Panc1 (cell line): ENCODE measurements at regions not wholly inside any gene's neighbourhood (a gene's known extent, or its start where the extent isn't known, plus 50 kb on each side); places are given as distances from the start of the nearest gene placed in this dataset.

ENCODE experiments used
- ATAC-seq: fragments of 200-7000 bp; cut with Tn5 transposase; 2 replicates; pipeline ENCODE4 v1.9.1; 2020; ENCODE audit warnings: mild to moderate bottlenecking, moderate library complexity
- BruUV-seq: library from RNA; stranded (reverse); fragments of 400-500 nt; replicated peaks from 2 replicates; lab custom pipeline; 2021; lab: Mats Ljungman, UMichigan
- CTCF ChIA-PET: fragments of 300-600 bp; sonication (Branson Sonifier 250); formaldehyde crosslinking; loops from one replicate; lab custom pipeline; 2022; ENCODE audit warnings: antibody characterized with exemption; lab: Charles Lee
- POLR2A ChIA-PET: fragments of 300-600 bp; sonication (Branson Sonifier 250); formaldehyde crosslinking; loops from one replicate; lab custom pipeline; 2022; ENCODE audit warnings: antibody characterized with exemption; lab: Charles Lee
- DNase-seq: peaks from one replicate; pipeline ENCODE4 v3.0.0-alpha.2; 2010; ENCODE audit warnings: low read depth, low spot score
- H3K27ac ChIP-seq: 2 replicates; pipeline ENCODE4 v1.5.1; 2011; ENCODE audit warnings: mild to moderate bottlenecking, low read length, inconsistent platforms
- H3K27me3 ChIP-seq: fragments of 200-500 bp; sonication (Bioruptor generic); 2 replicates; pipeline ENCODE4 v1.6.0; 2014; ENCODE audit warnings: low read length, inconsistent platforms; ENCODE audit not compliant: control insufficient read depth, insufficient read depth
- H3K36me3 ChIP-seq: fragments of 200-500 bp; sonication (Bioruptor generic); 2 replicates; pipeline ENCODE4 v1.5.1; 2014; ENCODE audit warnings: inconsistent platforms, mild to moderate bottlenecking, low read length, moderate library complexity; ENCODE audit not compliant: control insufficient read depth, insufficient read depth
- H3K4me1 ChIP-seq: 2 replicates; pipeline ENCODE4 v1.5.1; 2011; ENCODE audit warnings: inconsistent platforms, mild to moderate bottlenecking, low read length, moderate library complexity; ENCODE audit not compliant: control insufficient read depth, insufficient read depth
- H3K4me3 ChIP-seq, 2 experiments: 2 replicates each; pipeline ENCODE4 v1.5.1; 2011 to 2012; ENCODE audit warnings: low read depth in 2 of 2, low read length in 2 of 2, mild to moderate bottlenecking in 2 of 2, inconsistent platforms in 1 of 2, moderate library complexity in 1 of 2
- H3K9me3 ChIP-seq: fragments of 200-500 bp; sonication (Bioruptor generic); 2 replicates; pipeline ENCODE4 v1.5.1; 2014; ENCODE audit warnings: low read depth, mild to moderate bottlenecking, inconsistent platforms, low read length, moderate library complexity; ENCODE audit not compliant: control insufficient read depth, insufficient read depth
- POLR2AphosphoS5 ChIP-seq: IDR thresholded peaks from 2 replicates; pipeline ENCODE4 v1.6.1; 2012; ENCODE audit warnings: mild to moderate bottlenecking, low read depth, low read length, moderate library complexity
- REST ChIP-seq, 2 experiments: IDR thresholded peaks; 2 replicates each; pipeline ENCODE4 v1.6.1; 2011 to 2012; ENCODE audit warnings: low read depth in 2 of 2, control low read depth in 1 of 2, low read length in 1 of 2, mild to moderate bottlenecking in 1 of 2, moderate library complexity in 1 of 2; ENCODE audit not compliant: insufficient read depth in 1 of 2
- SIN3A ChIP-seq: IDR thresholded peaks from 2 replicates; pipeline ENCODE4 v1.6.1; 2012; ENCODE audit warnings: low read depth, mild to moderate bottlenecking, low read length, moderate library complexity, borderline replicate concordance; ENCODE audit not compliant: insufficient read depth
- TCF7L2 ChIP-seq: IDR thresholded peaks from 2 replicates; pipeline ENCODE4 v1.6.1; 2011; ENCODE audit warnings: mild to moderate bottlenecking, low read depth, low read length, inconsistent platforms
- in situ Hi-C: cut with HindIII; loops from 2 replicates; pipeline ENCODE4 v1.10.0; 2016; ENCODE audit warnings: low sequenced_read_pairs, low pct_unique_long_range_greater_than_20kb
- intact Hi-C: fragments of 100-400 bp; cut with micrococcal nuclease; formaldehyde crosslinking; loops from one replicate; pipeline ENCODE4 v1.10.0; 2022; ENCODE audit not compliant: unreplicated experiment
- TF ChIP-seq, protein P1 (sequence below): fragments of 450-650 bp; IDR thresholded peaks from 2 replicates; pipeline ENCODE4 v1.5.1; 2017; ENCODE audit warnings: mild to moderate bottlenecking

DNA sequence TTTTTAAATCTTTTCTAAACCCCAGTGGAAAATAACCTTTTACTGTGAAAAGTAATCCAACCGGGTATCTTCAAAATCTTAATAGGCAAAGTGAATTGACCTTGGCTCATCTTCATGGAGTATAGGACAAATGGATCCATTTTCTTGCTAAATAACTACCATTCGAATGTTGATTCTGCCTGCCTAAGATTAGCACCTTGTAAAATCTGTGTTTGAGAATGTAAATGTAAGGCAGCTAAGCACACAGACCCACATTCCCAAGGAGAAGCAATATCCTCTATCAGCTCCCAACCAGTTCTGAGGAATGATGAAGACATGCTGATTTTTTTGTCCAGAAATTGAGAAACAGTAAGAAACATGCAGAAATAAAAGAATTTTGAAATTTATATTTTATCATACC lies 509.8 kb upstream of the SMIM21 start:
- Histone ChIP-seq H3K4me1 (no peaks in the 10 kb centered on the region), H3K27me3 (no peaks in the 10 kb centered on the region), H3K4me3 (no peak overlapping the region), H3K36me3 (no peaks in the 10 kb centered on the region), H3K9me3 (peaks cover 2% of the 10 kb centered on the region; the same call in 1 of the 2 replicates), H3K27ac (no peak overlapping the region)
- DNase-seq = no peak
- ChIA-PET POLR2A (no interaction called here), CTCF (no interaction called here)
- in situ Hi-C loops = no loop called here
- TF ChIP-seq SIN3A (no peak), REST (IDR thresholded peaks at IDR 0.05; ENCODE audit: insufficient read depth in 1 of 2, low read depth in 2 of 2, low read length in 1 of 2) (no peak), POLR2AphosphoS5 (no peak), TCF7L2 (no peak)
- TF ChIP-seq, protein P1, sequence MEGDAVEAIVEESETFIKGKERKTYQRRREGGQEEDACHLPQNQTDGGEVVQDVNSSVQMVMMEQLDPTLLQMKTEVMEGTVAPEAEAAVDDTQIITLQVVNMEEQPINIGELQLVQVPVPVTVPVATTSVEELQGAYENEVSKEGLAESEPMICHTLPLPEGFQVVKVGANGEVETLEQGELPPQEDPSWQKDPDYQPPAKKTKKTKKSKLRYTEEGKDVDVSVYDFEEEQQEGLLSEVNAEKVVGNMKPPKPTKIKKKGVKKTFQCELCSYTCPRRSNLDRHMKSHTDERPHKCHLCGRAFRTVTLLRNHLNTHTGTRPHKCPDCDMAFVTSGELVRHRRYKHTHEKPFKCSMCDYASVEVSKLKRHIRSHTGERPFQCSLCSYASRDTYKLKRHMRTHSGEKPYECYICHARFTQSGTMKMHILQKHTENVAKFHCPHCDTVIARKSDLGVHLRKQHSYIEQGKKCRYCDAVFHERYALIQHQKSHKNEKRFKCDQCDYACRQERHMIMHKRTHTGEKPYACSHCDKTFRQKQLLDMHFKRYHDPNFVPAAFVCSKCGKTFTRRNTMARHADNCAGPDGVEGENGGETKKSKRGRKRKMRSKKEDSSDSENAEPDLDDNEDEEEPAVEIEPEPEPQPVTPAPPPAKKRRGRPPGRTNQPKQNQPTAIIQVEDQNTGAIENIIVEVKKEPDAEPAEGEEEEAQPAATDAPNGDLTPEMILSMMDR = no peak
- no TSS peak for BruUV-seq
- ATAC-seq = no peak
- intact Hi-C loops = no loop called here

GRCh38 chr18:75936862-75937261 lies 509.4 kb upstream of the SMIM21 start:
- POLR2A ChIA-PET = no interaction called here
- Histone ChIP-seq H3K4me1 (no peaks in the 10 kb centered on the region), H3K27ac (no peak overlapping the region), H3K4me3 (no peak overlapping the region), H3K9me3 (no peaks in the 10 kb centered on the region), H3K36me3 (no peaks in the 10 kb centered on the region), H3K27me3 (no peaks in the 10 kb centered on the region)
- BruUV-seq = no TSS peak
- TF ChIP-seq REST (IDR thresholded peaks at IDR 0.05; ENCODE audit: insufficient read depth in 1 of 2, low read depth in 2 of 2, low read length in 1 of 2) = no peak
- ATAC-seq (no peak), DNase-seq (no peak)
- CTCF ChIA-PET = no interaction called here
- in situ Hi-C loops (no loop called here), intact Hi-C loops (no loop called here)
